SK-N-DZ (cell line): ENCODE measurements at regions not wholly inside any gene's neighbourhood (a gene's known extent, or its start where the extent isn't known, plus 50 kb on each side); places are given as distances from the start of the nearest gene placed in this dataset.

Source experiments
- DNase-seq: peaks from one replicate; pipeline ENCODE4 v3.0.0-alpha.2; 2015; ENCODE audit warnings: low spot score

DNA sequence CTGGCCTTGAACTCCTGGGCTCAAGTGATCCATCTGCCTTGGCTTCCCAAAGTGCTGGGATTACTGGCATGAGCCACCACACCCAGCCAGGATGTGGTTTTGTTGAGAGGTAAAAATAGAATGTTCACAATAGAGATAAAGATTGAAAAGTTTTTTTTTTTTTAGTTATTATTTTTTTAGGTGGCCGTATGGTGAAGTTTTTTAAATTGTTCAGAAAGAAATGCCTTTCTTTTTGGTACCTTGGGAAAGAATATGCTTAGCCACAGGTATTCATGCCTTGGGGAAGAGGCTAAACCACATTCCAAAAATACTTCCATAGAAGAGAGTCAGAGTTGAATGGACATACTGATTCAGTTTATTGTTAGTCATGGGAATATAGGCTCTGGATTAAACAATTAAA is 143.4 kb downstream of the C11orf91 start:
- DNase-seq: no peak

DNA sequence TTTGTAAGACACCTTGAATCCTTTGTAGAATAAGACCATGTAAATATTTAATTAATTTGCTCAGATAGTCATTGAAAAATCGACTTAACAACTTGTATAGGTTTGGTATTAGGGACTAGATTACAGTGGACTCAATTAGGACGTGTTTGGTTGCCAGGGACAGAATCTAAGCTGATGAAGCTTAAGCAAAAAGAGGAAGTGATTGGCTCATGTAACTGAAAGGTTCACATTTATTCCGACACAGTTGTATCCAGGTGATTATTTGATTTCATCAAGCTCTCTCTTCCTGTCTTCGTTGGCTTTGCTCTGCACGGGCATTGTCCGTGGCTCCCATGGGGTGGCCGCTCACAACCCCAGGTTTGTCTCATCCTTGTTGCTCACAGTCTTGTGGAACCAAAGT is 146.4 kb downstream of the C11orf91 start:
- DNase-seq: no peak

DNA sequence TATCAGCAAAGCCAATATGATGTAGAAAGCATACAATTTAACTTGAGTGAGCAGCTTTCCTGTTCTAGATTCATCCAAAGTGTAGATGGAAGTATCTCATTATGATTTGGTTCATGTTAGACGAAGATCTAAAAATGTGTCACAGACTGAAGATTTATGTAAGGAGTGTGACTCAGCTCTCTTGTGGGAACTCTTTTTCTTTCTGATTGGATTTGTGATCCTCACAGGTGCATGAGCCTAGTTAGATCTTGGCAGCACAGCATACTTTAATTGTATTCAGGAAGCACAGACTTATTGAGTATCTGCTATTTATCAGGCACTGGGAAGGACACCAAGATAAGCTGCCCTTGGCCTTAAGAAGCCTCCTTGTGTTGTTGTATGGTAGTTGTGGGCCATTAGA is 147.1 kb downstream of the C11orf91 start:
- DNase-seq: peak; percentile 41

DNA sequence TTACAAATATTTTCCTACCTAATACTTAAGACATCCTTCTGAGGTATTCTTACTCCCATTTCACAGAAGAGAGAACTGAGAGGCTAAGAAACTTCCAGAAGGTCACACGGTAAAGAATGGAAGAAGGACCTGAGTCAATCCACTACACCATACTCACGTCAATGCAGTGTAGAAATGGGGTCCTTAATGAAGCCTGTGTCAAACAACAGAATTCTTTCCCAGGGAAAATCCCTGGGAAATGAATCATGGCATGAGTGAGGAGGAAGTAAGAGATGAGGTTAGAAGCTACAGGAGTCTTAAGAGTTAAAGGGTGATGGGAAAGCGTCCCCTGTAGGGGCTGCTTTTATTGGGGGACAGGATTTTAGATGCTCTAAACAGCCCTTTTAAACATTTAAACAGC is 147.9 kb downstream of the C11orf91 start:
- no peak for DNase-seq

DNA sequence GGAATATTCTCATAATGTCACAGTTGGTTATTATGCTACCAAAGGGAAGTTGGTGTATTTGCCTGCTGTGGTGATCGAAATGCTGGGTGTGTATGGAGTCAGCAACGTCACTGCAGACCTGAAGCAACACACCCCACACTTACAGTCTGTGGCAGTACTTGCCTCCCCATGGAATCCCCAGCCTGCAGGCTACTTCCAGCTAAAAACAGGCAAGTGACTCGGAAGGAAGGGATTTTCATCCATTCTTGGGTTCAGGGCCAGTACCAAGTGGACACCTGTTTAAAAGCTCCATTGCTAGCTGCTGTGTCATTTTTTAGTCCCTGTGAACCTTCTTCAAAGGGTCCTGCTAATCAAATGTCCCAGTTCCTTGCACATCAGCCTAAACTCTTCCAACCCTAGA is 149.6 kb downstream of the C11orf91 start:
- no peak for DNase-seq

DNA sequence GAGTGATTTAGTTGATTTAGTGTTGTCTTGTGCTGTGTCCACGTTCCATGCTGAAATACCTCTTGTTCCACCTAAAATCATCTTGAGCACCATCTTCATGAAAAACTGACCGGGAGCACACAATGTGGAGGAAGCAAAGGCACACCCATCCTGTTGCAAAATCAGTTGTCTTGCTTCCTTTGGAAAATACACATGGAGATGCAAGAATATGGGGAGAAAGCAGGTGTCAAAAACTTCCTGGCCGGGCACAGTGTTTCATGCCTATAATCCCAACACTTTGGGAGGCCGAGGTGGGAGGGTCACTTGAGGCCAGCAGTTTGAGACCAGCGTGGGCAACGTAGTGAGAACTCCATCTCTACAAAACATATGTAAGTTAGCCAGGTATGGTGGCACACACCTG is 151.1 kb downstream of the C11orf91 start:
- DNase-seq: no peak

DNA sequence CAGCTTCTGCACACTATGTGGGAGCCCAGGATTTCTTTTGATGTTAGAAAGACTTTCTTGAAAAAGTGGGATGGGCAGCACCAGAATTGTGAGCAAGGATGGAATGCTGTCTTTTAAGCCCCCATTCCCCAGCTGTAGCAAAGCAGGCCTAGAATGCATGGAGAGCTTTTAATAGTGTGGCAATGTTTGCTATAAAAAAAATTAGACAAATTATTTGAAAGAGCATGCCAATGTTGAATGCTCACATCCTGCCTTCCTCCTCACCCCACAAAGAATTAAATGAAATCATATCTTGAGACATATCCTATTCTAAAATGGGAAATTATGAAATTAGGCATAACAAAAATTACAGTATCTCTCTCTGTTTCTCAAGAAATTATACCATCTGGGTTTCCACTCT is 154.7 kb downstream of the C11orf91 start:
- no peak for DNase-seq

DNA sequence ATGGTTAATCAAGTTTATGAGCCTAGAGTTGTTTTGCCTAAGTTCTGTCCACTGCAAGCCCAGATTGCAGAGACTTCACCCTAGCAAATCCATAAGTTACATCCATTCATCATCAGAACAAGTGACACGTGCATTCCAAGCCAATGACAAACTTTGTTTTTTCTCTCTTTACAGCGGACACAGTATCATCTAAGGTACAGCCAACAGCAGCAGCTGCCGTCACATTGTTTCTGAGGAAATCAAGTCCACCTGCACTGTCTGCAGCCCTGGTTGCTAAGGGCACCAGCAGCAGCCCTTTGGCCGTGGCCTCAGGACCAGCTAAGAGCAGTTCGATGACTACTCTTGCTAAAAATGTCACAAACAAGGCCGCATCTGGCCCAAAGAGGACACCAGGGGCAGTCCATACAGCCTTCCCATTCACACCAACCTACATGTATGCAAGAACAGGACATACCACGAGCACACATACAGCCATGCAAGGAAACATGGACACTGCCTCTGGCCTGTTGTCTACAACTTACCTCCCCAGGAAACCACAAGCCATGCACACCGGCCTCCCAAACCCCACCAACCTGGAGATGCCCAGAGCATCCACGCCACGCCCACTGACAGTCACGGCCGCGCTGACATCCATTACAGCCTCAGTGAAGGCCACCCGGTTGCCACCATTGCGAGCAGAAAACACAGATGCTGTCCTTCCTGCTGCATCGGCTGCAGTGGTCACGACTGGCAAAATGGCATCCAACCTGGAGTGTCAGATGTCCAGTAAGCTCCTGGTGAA is 155.8 kb downstream of the C11orf91 start:
- no peak for DNase-seq

DNA sequence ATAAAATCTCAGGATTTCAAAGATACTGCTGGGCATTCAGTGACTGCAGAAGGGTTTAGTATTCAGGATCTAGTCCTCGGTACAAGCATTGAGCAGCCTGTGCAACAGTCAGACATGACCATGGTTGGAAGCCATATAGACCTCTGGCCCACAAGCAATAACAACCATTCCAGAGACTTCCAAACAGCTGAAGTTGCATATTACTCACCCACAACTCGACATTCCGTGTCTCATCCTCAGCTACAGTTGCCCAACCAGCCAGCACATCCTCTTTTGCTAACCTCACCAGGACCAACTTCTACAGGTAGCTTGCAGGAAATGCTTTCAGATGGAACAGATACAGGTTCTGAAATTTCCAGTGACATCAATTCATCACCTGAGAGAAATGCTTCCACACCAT is 156.8 kb downstream of the C11orf91 start:
- DNase-seq: no peak

DNA sequence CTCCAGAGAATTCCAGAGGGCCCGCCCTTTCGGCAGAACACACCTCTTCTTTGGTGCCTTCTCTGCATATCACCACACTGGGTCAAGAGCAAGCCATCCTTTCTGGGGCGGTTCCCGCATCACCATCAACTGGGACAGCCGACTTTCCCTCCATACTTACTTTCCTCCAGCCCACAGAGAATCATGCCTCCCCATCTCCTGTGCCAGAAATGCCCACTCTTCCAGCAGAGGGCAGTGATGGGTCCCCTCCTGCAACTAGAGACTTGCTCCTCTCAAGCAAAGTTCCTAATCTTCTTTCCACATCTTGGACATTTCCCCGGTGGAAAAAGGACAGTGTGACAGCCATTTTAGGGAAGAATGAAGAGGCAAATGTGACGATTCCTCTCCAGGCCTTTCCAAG is 157.7 kb downstream of the C11orf91 start:
- peak; percentile 37 for DNase-seq

DNA sequence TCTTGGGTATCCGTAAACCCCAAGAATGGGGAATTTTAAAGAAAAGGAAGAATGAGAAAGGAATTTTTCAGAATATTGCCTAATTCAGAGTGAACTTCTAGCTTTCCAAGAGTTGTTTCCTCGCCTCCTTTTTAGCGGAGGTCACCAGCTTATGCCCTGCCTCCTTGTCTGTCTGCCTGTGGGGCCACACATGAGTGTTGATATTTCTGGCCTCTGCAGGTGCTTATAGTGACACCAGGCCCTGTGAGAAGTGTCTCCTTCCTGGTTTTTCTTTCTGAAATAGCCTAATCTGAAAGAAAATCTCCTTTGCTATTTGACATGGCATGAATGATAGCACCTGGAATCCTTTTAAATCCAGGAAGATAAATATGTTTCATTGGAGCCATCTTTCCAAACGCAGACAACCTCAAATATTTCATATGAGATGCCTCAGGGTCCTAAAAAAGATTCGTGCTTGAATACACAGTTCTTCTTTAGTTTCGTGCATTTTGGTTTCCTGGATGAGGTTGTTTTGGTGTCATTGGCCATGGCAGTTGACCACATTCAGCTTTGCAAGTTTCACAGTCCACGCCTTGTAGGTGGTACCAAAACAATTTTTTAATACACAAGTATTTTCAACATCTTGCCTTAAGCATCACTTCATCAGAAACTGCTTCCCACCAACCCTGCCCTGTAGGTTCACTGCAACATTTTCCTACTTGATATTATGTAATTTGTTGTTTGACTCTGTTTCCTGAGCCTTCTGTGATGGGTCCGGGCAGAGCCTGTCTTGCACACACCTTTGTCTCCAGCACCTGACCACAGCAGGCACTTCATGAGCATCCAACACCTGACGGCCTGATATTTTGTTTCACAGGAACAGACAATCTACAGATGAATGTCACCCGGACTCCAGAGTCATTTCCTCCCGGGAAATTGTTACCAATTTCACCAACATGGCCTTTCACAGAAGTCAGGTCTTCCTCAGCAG is 159.4 kb downstream of the C11orf91 start:
- DNase-seq: no peak

DNA sequence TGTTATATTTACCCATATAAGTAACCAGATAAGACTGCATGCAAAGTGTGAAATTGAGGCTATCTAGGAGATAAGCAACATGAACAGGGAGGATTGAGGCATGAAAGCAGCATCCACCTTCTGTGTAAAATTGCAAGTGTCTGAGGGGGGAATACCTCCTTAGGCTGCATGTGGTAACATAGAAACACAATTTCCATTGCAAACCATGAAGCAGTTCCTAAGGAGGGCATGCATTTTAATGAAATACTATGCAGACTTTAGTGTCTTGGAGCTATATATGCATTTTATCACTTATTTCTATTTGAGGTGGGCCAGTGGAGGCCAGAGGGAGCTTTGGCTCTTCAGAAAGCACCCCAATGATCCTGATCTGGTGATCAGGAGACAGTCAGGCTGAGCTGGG is 160.2 kb downstream of the C11orf91 start:
- DNase-seq: no peak

DNA sequence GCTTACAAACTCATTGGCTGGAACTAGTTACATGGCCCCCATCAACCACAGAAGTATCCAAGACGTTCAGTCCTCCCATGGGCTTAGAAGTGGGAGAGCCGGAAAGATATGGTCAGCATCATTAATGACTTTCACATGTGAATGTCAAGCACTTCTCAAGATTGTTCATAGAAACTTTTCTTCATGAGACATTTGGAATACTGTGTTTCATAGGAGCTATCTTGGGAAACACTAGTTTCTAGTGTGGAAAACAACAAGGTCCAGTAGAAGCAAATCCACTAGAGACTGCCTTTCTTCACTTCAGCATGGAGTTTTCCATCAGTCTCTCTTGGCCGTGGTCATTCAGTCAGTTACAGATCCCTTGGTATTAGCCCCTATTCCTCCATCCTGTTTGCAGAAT is 160.9 kb downstream of the C11orf91 start:
- DNase-seq: no peak

DNA sequence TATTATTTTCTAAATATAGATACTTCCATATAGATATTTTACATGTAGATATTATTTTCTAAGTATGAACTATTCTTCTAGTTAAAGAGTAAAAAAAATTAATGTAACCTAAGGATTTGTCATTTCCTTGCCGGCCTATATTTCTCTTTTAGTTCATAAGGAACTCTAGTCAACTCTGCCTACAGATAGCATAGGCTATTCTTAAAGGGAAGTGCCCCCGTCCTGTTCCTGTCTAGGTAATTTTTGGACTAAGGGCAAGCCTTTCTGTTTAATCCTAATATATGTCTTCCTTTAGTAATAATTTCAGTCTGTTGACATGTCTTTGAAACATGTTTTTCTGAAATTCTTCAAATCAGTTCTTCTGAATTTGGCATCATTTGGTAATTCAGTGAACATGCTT is 161.9 kb downstream of the C11orf91 start:
- no peak for DNase-seq

DNA sequence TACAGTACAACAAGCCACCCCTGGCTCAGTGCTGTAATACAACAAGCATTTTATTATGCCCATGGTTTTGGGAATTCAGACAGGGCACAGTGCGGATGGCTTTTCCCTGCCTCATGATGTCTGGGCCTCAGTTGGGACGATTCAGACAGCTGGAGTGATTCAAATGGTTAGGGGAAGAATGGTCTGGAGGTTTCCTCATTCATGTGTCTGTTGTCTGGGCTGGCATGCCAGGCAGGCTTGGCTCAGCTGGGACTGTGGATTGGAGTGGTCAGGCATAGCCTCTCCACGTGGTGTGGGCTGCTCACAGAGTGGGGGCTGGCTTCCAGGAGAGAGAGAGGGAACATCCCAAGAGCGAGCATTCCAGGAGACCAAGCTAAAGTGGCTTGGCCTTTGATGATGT is 164.4 kb downstream of the C11orf91 start:
- no peak for DNase-seq

DNA sequence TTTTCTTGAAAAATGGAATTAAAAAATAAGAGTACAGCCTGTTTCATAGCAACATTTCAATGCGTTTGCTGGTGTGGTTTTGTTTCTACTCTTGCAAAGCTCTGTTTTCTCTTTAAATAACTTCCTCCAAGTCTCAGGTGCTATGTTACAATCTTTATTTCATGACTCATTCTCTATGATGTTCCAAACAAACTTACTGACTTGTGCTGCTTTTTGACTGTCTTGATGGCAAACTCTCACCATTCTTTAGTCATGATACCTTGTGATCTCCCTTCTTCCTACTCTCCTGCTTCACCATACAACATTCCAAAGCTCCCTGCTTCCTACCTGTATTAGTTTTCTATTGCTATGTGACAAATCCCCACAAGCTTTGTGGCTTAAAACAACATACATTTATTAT is 166.1 kb downstream of the C11orf91 start:
- no peak for DNase-seq

DNA sequence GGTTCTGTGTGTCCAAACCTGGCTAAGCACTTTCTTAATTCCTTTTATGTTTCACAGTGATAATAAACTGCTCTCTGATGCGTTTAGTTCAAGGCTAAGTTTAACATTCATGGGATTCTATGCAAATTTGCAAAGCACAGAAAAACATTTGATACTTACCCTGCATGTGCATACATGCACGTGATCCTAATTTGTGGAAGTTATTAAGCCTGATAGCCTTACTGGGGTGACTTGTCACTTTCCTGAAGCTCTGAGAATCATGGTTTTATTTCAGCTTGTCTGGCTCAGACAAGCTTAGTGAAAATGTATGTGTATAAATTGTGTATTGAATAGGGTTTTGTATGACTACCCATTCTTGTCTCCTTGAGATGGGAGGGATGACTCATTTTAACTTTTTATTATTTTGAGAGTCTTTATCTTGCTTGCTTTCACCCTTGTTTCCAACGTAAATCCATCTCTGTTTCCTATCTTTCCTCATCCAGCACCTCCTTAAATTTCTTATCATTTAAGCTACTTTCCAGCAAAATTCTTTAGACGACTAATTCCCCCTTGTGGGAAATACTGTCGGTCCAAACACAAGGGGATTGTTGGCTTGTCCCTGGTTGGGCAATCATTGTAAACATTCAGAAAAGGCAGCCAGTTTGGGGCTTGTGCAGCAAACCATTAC is 167.1 kb downstream of the C11orf91 start:
- no peak for DNase-seq

DNA sequence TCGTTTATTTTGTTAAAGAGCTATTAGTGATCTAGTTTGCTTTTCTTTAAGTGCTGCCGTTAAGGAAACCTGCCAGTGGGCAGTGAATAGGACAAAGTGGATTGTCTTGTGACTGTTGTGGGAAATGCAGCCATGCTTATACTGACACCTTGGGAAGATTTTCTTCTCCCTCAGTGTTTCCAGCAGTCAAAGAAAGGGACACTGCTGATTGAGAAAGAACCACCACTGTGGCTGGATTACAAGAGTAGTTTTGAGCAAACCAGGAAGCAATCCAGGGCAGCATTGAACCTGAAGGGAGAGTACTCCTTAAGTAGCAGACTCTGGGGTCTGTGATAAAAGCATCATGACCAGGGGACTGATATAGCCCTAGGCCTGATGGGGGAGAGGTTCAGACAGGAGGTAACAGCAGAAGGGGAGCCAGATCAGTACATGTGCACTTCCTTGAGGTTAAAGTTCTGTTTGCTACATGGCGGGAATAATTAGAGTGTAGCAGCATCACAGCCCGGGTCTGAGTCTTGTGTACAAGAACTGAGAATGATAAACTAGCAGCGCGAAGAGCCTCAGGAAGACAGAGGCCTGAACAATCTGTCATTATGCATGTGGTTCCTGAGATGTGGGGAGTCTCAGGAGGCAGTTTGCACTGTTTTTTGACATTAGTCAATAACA is 167.8 kb downstream of the C11orf91 start:
- DNase-seq: no peak

DNA sequence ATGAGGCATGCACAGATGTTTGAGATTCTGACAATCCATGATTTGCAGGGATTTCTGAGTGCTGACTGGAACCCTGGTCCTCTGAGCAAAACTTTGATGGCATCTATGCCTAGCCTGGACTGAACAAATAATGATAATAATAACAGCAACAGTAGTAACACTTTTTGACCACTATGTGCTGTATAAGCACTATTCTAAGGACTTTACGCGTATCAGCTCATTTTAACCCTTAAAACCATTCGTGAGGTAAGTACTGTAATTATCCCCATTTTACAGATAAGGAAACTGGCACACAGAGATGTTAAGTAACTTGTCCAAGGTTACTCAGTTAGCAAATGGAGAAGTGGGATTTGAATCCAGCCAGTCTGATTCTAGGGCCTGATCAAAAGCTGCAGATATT is 168.4 kb downstream of the C11orf91 start:
- DNase-seq: no peak

DNA sequence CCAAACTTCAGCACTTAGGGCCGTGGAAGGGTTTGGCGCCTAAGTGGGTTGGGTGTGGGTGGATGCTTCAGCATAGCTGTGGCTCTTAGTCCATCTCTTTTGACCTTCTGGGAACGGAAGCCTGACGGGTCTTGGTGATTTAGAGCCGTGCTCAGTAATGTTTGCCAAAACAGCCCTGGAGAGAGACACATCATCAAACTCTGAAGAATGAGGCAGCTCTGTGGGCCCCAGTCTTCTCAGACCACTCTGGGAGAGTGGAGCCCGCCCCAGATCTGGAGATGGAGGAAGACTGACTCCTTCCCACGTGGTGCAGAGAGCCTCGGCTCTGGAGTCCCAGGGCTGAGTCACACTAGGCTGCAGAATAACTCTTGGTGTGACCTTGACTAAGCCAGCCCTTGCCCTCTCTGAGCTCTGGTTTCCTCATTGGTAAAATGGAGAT is 168.9 kb downstream of the C11orf91 start:
- DNase-seq: no peak

DNA sequence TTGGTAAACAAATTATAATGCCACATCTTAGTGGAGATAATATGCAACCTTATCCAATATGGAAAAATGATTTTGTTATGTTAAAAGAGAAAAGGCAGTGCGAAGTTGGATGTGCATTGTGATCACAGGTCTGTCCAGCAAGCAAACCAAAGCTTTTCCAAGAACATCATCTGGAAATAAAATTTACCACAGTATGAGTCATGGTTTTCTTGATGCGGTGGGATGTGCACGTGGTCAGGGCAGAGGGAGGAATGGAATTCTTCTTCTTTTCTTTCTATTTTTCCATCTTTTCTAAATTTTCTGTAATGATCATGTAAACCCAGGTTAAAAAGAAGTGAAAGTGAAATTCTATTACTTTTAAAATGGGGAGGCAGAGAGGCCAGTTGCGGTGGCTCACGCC is 169.8 kb downstream of the C11orf91 start:
- no peak for DNase-seq

DNA sequence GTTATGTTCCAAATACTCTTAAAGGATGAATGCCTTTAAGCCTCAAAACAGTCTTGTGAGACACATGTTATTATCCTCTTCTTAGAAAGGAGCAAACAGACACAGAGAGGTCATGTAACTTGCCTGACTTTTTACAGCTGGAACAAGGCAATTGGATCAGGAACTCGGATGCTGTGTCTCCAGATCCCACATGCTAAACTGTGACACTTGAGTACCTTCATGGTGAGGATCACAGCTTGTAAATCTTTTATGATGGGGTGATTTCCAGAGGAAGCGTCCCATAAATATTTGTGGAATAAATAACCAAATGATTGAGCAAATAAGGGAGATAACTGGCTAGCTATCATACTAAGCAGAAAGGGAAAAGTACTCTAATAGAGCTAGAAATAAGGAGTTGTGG is 171.2 kb downstream of the C11orf91 start:
- peak; percentile 35 for DNase-seq
